ENCODE measurements at regions not wholly inside any gene's neighbourhood (a gene's known extent, or its start where the extent isn't known, plus 50 kb on each side); places are given as distances from the start of the nearest gene placed in this dataset.

- no peak overlapping the region for H3K9ac ChIP-seq (ENCODE audit: low read length)
- H3K36me3 ChIP-seq (ENCODE audit: low read depth, low read length), result no peaks in the 10 kb centered on the region
- H3K4me1 ChIP-seq (ENCODE audit: insufficient read depth, low read length), result no peaks in the 10 kb centered on the region
- TF ChIP-seq CTCF (conservative IDR thresholded peaks at IDR 0.05; ENCODE audit: low read depth, low read length) (no peak), EZH2 (IDR thresholded peaks at IDR 0.05; ENCODE audit: low read length, unreplicated experiment) (no peak), EZH2phosphoT487 (IDR thresholded peaks at IDR 0.05; ENCODE audit: borderline replicate concordance, low read length) (no peak)
- H3F3A ChIP-seq (ENCODE audit: low read length, unreplicated experiment), result no peaks in the 10 kb centered on the region
- no peak overlapping the region for H3K27ac ChIP-seq (ENCODE audit: low read length)
- no peaks in the 10 kb centered on the region for H4K20me1 ChIP-seq (ENCODE audit: low read length)
- H3K27me3 ChIP-seq (ENCODE audit: low read length), result peaks cover 74% of the 10 kb centered on the region
- ATAC-seq (no peak), DNase-seq (no peak)
- ChIA-PET CTCF (no interaction called here), POLR2A (ENCODE audit: unreplicated experiment) (no interaction called here)
- H2AFZ ChIP-seq (ENCODE audit: low read length), result no peak overlapping the region
- no peaks in the 10 kb centered on the region for H3K9me2 ChIP-seq (replicated peaks; ENCODE audit: low read length)
- no peak overlapping the region for H3K4me3 ChIP-seq (ENCODE audit: low read length)
- intact Hi-C loops (cut with micrococcal nuclease), result no loop called here
- no TSS peak for BruUV-seq (replicated peaks)
- no peaks in the 10 kb centered on the region for H3K9me3 ChIP-seq (ENCODE audit: low read length)
- no peaks in the 10 kb centered on the region for H3K79me2 ChIP-seq (ENCODE audit: low read length)
- no peak overlapping the region for H3K4me2 ChIP-seq (ENCODE audit: low read length)
Measured at GRCh38 chr6:18931086-18931485, 543.9 kb downstream of the RNF144B start.

- H3K9me3 ChIP-seq (ENCODE audit: low read length), result no peaks in the 10 kb centered on the region
- no peaks in the 10 kb centered on the region for H3K4me1 ChIP-seq (ENCODE audit: insufficient read depth, low read length)
- no peaks in the 10 kb centered on the region for H3K36me3 ChIP-seq (ENCODE audit: low read depth, low read length)
- H3K4me3 ChIP-seq (ENCODE audit: low read length), result no peak overlapping the region
- H3K4me2 ChIP-seq (ENCODE audit: low read length), result no peak overlapping the region
- H3K79me2 ChIP-seq (ENCODE audit: low read length), result no peaks in the 10 kb centered on the region
- no peak overlapping the region for H3K27ac ChIP-seq (ENCODE audit: low read length)
- CTCF ChIA-PET, result no interaction called here
- DNase-seq (no peak), ATAC-seq (no peak)
- H3K9me2 ChIP-seq (replicated peaks; ENCODE audit: low read length), result no peaks in the 10 kb centered on the region
- TF ChIP-seq EZH2 (IDR thresholded peaks at IDR 0.05; ENCODE audit: low read length, unreplicated experiment) (no peak), EZH2phosphoT487 (IDR thresholded peaks at IDR 0.05; ENCODE audit: borderline replicate concordance, low read length) (no peak), CTCF (conservative IDR thresholded peaks at IDR 0.05; ENCODE audit: low read depth, low read length) (no peak)
- POLR2A ChIA-PET (ENCODE audit: unreplicated experiment), result interaction anchor here (0.5 to 0.6 kb wide), 2 partner anchors 30 to 113 kb away, joined by 3 to 4 read pairs; no protein-coding TSS in a partner anchor
- H3K9ac ChIP-seq (ENCODE audit: low read length), result no peak overlapping the region
- H3K27me3 ChIP-seq (ENCODE audit: low read length), result peaks cover 61% of the 10 kb centered on the region
- H4K20me1 ChIP-seq (ENCODE audit: low read length), result no peaks in the 10 kb centered on the region
- no TSS peak for BruUV-seq (replicated peaks)
- H3F3A ChIP-seq (ENCODE audit: low read length, unreplicated experiment), result no peaks in the 10 kb centered on the region
- intact Hi-C loops (cut with micrococcal nuclease), result no loop called here
- no peak overlapping the region for H2AFZ ChIP-seq (ENCODE audit: low read length)
Measured at GRCh38 chr6:18958146-18958545, 571.0 kb downstream of the RNF144B start.

DNA sequence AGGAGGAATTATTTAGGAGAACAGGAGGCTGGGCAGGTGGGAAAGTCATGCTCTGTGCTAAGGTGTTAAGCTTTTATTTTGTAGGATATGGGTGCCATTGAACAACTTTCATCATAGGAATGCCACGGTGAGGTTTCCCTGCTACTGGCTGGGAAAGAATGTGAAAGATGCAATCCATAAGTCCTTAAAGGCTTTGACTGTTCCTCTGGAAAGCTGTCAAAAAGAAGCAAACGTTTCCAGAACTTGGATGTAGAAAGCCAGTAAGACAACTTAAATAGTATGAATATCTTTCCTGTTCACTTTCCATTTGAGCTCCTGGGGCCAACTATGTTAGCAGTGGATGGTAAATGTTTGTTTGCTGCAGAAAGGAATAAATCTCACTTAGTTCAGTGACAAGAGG is 574.4 kb downstream of the RNF144B start:
- no peaks in the 10 kb centered on the region for H3F3A ChIP-seq (ENCODE audit: low read length, unreplicated experiment)
- ChIA-PET CTCF (interaction anchor here (0.5 kb wide), 1 partner anchor 10 kb away, joined by 3 read pairs; no protein-coding TSS in a partner anchor), POLR2A (ENCODE audit: unreplicated experiment) (no interaction called here)
- no peak for DNase-seq
- H3K4me3 ChIP-seq (ENCODE audit: low read length), result no peak overlapping the region
- no peaks in the 10 kb centered on the region for H3K9me3 ChIP-seq (ENCODE audit: low read length)
- H3K27me3 ChIP-seq (ENCODE audit: low read length), result peaks cover 77% of the 10 kb centered on the region
- no peaks in the 10 kb centered on the region for H3K79me2 ChIP-seq (ENCODE audit: low read length)
- H3K9ac ChIP-seq (ENCODE audit: low read length), result no peak overlapping the region
- no peaks in the 10 kb centered on the region for H3K36me3 ChIP-seq (ENCODE audit: low read depth, low read length)
- H3K4me2 ChIP-seq (ENCODE audit: low read length), result no peak overlapping the region
- ATAC-seq, result no peak
- no peaks in the 10 kb centered on the region for H4K20me1 ChIP-seq (ENCODE audit: low read length)
- intact Hi-C loops (cut with micrococcal nuclease), result no loop called here
- no peaks in the 10 kb centered on the region for H3K4me1 ChIP-seq (ENCODE audit: insufficient read depth, low read length)
- no peak overlapping the region for H3K27ac ChIP-seq (ENCODE audit: low read length)
- H2AFZ ChIP-seq (ENCODE audit: low read length), result no peak overlapping the region
- no peak for TF ChIP-seq EZH2 (IDR thresholded peaks at IDR 0.05; ENCODE audit: low read length, unreplicated experiment)
- no peak for TF ChIP-seq EZH2phosphoT487 (IDR thresholded peaks at IDR 0.05; ENCODE audit: borderline replicate concordance, low read length)
- no peak for TF ChIP-seq CTCF (conservative IDR thresholded peaks at IDR 0.05; ENCODE audit: low read depth, low read length)
- BruUV-seq (replicated peaks), result no TSS peak
- H3K9me2 ChIP-seq (replicated peaks; ENCODE audit: low read length), result no peaks in the 10 kb centered on the region

Measured in PC-3 (cell line).